SKM-1 treated with dmso at 0.1 percent for 144 hours (cell line): ENCODE measurements at regions not wholly inside any gene's neighbourhood (a gene's known extent, or its start where the extent isn't known, plus 50 kb on each side); places are given as distances from the start of the nearest gene placed in this dataset.

ENCODE experiments used
- DNase-seq: peaks from one replicate; lab custom pipeline; 2025; ENCODE audit not compliant: unreplicated experiment; lab: John Stamatoyannopoulos, UW

DNA sequence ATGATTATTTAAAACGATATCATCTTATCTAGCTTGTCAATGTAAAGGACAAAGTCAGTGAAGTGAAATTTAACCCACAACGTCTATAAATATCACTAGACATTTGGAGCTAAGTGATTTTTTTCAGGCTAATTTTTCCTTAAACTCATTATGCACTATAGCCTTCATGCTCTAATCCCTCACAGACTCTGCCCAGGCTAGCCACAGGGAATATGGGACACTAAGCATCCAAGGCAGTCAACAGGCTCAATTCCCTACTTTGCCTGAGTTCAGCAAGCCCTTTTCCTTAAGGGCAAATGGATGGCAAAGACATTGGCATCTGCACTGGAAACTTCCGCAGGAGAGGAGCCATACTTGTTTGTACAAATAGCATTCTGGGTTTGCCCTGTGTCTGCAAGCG, 577.0 kb downstream of the LMO4 start:
- DNase-seq, result no peak

- DNase-seq, result no peak
These were observed 577.4 kb downstream of the LMO4 start for GRCh38 chr1:87906078-87906477.

- DNase-seq, result no peak
These were observed 584.7 kb downstream of the LMO4 start for GRCh38 chr1:87913361-87913760.

- no peak for DNase-seq
These were observed 585.7 kb downstream of the LMO4 start for GRCh38 chr1:87914396-87914795.

- DNase-seq, result no peak
These were observed 587.1 kb downstream of the LMO4 start for GRCh38 chr1:87915771-87916170.

DNA sequence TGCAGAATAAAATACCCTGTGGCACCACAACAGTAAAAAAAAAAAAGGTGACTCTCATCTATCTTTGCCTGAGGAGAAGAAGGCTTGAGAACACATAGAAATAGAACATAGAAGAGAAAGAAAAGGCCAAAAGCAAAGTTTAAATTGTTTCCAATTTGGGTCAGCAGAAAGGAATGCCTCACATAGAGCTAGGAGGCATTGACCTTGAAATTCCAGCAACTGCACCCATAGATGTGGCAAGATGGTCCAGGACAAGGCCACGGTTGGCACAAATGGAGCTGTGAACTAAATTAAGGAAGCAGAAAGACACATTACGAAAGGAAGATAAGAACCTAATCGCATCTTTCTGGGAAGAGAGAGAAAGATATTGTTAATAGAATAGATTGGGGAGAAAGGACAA, 588.3 kb downstream of the LMO4 start:
- DNase-seq, result no peak

GRCh38 chr1:87918398-87918797, 589.7 kb downstream of the LMO4 start:
- no peak for DNase-seq

DNA sequence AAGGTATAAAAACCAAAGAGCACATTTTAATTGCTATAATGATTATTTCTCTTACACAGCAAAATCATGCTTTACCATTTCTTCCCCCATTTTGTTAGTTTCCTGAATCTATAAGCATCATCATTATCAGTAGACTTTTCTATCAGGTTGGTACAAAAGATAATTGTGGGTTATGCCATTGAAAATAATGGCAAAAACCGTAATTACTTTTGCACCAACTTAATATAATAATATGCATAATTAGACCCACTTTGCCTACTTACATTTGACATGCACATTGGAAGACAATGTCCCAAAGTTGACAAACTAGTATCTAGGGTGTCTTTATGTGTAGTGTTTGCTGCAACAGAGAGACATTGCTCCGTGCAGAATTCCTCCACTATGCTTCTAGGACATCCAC, 594.2 kb downstream of the LMO4 start:
- no peak for DNase-seq

- no peak for DNase-seq
These were observed 597.6 kb downstream of the LMO4 start for GRCh38 chr1:87926131-87926830.

GRCh38 chr1:87926921-87927320, 598.2 kb downstream of the LMO4 start:
- DNase-seq, result no peak

DNA sequence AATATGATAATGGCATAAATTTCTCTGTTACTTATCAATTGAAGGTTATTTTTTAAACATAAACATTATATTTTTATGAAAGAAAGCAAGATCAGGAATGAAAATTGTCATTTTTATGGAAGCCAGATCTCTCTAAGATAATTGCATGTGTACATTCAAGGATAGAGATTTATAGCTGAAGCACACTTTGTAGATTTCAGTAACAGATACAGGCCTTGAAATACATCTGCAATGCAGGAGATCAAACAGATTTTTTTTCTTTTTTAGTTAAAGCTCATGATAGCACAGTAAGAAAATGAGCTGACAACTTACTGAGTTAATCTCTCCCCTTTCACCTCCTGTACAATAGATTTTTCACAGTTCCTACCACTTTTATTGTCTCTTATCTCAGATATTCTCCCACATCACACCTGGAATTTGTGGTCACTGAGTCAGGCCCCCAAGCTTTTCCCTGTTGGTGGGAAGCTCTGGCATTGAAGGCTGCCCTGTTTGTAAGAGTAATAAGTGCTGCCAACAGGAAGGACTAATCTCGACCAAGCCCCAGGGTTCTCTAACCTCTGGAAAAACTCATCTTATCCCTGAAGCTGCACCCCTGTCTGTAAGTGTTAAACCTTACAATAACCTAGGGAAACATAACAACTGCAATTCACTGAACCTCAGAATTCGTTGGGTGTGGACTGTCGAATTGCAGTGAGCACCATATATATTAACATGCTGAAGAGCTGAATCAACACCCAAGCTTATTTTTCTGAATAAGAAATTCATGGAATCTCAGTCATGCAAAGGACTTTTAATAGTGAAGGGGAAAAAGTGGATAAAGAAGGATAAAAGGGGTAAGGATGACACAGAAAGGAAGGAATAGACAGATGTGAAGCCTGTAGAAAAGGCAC, 599.0 kb downstream of the LMO4 start:
- DNase-seq, result no peak

DNA sequence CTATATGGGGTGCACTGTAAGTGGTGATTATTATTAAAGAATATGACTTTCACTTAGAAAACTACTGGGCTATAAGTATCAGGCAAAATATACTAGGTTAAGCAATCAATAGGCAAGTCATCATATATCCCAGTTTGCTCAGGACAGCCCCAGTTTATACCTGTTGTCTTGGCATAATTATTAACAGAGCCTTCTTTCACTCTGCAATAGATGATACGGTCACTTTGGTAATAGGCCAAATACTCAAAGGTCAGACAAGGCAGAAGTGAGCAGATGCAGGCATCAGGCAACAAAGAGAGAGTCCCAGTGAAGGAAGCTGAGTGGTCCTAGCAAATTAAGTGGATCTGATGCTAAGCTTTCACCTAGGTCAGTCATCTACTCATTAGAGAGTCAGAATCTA, 599.9 kb downstream of the LMO4 start:
- DNase-seq, result no peak

DNA sequence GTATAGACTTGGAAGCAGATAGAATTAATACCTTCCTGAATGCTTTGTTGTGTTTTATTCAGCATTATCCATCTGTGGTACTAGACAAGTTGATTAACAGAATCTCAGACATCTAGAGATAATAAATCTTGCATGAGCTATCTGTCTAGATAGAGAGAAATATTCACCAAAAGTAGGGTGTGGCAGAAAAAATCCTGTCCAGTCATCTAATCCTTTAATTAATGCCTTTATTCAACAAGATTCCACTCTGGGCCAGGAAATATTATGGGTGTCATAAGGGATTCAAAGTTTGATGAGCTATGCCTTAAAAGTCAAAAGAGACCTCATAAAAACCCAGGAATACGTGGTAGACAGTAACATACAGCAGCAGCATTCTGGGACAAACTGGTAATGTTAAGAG, 601.2 kb downstream of the LMO4 start:
- no peak for DNase-seq

DNA sequence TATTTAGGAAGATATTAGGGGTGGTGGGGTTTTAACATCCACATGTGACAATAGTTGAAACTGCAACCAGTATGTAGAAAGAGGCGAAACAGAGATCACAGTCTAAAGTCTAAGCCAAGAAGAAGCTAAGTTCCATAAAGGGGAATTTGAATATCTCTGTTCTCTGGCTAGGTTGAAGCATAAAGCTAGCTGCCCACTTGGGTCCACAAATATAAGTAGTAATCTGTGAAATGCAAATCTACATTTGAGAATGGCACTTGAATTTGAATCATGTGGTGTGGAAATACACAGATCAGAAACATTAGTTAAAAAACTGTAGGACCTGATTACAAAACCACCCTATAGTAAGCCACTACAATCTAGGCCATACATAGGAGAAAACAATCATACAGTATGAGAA, 602.1 kb downstream of the LMO4 start:
- no peak for DNase-seq

DNA sequence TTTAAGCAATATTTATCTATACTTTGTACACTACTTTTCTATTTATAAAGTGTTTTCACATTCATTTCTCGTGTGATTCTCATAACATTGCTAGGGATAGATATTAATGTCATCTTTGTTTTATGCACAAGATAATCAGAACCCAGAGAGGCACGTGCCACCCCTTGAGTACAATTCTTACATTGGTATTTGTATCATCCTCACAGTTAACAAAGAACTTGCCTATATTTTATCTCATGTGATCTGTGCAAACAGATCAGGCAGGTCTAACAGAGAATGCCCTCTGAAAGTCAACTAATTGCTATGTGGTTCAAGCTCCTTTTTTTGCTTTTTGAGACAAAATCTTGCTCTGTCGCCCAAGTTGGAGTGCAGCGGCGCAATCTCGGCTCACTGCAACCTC, 604.5 kb downstream of the LMO4 start:
- no peak for DNase-seq

DNA sequence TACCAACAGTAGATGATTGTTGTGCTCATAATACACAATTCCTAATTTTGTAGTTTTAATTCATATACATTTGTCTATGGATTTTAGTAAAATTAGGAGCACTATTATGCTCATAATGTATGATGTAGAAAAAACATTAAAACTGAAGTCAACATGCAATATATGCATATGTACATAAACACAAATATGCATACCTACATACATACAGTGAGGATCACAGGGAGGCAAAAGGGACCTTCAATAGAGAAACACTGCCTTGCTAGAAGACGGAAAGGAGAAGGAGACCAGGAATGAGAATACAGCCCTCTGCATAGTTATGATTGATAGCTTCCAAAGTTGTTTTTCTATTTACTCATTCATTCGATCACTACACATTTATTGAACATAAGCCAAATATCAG, 606.5 kb downstream of the LMO4 start:
- DNase-seq, result no peak

DNA sequence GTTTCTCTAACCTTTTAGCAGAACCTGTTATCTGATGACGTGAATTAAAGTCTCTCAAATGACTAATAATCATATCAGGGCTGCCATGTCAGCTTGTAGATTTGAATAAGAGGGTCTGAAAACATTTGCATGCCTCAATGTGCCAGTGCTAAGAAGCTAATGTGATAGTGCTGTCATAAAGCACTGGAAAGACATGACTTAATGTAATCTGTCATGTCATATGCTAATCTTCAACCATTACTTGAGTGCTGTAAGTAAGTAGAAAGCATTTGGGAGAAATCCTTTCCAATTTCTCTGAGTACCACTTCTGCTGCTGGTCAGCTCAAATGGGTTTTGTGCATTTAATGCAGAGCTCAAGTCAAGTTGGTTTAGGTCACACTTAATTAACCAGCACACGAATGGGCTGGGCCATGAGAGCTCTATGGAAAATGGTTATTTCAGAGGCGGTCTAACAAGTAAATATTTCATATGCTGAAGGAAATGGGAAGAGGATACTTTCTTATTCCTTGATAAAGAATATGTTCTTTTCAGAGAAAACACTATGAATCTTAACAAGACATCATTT, 609.2 kb downstream of the LMO4 start:
- DNase-seq, result no peak

DNA sequence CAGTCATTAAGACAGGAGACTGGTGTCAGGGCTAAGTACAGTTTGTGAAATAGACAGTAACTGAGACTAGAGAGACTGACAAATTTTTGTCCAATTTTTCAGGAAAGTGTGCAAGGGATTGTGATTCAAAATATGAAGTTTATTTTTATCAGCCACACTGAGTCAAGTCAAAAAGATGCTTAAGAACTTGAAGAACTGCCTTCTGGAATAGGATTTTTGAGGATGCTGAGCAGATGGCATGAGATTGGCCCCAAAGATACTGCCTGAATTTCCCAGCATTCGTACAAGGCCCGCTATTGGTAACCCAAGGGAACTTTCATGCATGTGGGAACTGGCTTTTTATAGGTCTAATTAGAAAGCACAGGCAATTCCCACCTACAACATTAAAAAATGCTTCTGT, 610.0 kb downstream of the LMO4 start:
- no peak for DNase-seq

DNA sequence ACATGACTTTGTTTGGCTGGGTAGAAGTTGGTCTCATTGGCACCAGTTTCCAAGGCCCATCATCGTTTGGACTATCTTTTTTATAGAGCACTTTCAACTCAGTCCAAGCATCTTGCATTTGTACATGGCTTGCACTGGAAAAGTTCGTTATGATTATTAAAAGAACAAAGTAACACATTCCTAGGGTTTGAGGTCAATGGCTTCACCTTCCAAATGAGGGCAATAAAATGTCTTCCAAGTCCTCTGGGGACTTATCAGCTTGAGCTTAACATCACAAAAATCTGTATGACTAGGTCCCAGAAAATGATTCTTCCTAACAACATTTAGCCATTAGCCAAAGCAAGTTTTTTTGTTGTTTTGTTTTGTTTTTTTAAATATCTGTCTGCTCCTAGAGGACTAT, 610.8 kb downstream of the LMO4 start:
- DNase-seq, result no peak

DNA sequence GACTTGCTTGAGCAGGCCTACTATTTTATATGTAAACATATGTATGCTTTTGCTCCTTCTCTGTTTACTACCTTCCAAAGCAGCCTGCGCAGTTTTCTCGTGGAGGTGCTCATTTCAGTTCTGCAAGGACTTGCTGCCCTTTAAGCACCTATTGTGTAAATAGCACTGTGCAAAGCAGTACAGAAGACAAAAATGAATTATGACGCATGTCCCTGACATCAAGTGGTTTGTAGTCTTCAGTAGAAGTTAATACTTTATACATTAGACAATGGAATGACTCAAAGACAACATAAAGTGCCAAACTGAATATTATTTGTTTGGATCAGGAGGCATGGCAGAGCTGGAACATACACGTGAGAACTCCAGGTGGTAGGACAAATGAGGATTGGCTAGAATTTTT, 611.7 kb downstream of the LMO4 start:
- DNase-seq, result no peak

DNA sequence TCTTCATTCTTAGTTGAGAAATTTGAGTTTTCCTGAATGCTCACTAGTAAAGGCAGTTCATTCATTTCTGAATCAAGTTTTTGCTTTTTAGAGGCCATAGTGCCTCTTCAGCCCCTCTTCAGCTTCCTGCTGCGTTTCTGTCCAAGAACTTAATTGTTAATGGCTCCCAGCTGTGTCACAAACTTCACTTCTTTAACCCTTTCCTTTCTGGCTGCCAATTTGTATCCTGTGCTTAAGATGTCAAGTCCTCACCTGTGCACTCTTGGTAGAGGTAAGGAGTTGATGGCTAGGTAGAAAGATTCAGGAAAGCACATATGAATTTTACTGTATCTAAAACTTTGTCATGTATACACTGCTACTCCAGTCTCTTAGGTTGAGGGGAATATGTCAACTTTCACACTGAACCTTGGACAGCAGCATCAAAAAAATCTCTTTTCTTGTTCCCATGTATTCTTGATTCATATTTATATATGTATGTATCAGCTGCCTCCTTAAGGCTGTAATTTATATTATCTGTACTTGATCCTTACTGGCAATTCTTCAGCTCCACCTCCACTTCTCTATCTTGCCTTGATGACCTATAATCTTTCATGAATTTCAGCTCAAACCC, 612.8 kb downstream of the LMO4 start:
- DNase-seq, result no peak

DNA sequence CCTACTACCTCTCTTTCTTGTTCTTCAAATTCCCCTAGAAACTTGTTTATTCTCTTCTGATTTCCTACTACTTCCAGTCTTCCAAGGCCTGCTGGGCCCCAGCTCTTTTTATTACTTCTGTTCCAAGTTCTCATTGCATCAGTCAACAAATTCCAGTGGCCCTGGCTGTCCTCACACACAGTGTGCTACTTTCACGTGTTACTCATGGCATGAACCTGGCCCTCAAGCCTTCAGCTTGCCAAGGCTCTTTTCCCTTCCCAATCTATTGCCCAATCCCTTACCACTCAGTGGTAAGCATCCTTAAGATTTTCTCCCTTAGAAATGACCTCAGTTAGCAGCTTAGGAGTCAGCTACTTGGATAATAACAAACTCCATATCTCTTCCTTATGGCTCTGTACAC, 613.5 kb downstream of the LMO4 start:
- DNase-seq, result no peak
